SJSA1 (cell line): ENCODE measurements at regions not wholly inside any gene's neighbourhood (a gene's known extent, or its start where the extent isn't known, plus 50 kb on each side); places are given as distances from the start of the nearest gene placed in this dataset.

Experiments
- DNase-seq, 2 experiments: peaks; one replicate each; pipeline ENCODE4 v3.0.0-alpha.2; 2015 to 2020; ENCODE audit warnings: low spot score in 2 of 2, low read depth in 1 of 2
- H3K27ac ChIP-seq: fragments of 250-450 bp; sonication (Bioruptor Pico); 2 replicates; pipeline ENCODE4 v1.5.1; 2020; ENCODE audit warnings: mild to moderate bottlenecking, moderate library complexity
- H3K27me3 ChIP-seq: fragments of 250-450 bp; sonication (Bioruptor Pico); replicated peaks from 2 replicates; pipeline ENCODE4 v1.5.1; 2020; ENCODE audit warnings: mild to moderate bottlenecking, moderate library complexity
- H3K36me3 ChIP-seq: fragments of 250-450 bp; sonication (Bioruptor Pico); 2 replicates; pipeline ENCODE4 v1.5.1; 2020; ENCODE audit warnings: mild to moderate bottlenecking
- H3K4me1 ChIP-seq: fragments of 250-450 bp; sonication (Bioruptor Pico); replicated peaks from 2 replicates; pipeline ENCODE4 v1.6.1; 2021; ENCODE audit warnings: mild to moderate bottlenecking
- H3K4me3 ChIP-seq: fragments of 250-450 bp; sonication (Bioruptor Pico); 2 replicates; pipeline ENCODE4 v1.5.1; 2020; ENCODE audit warnings: mild to moderate bottlenecking
- H3K9me3 ChIP-seq: fragments of 250-450 bp; sonication (Bioruptor Pico); replicated peaks from 2 replicates; pipeline ENCODE4 v1.5.1; 2020; ENCODE audit warnings: mild to moderate bottlenecking

DNA sequence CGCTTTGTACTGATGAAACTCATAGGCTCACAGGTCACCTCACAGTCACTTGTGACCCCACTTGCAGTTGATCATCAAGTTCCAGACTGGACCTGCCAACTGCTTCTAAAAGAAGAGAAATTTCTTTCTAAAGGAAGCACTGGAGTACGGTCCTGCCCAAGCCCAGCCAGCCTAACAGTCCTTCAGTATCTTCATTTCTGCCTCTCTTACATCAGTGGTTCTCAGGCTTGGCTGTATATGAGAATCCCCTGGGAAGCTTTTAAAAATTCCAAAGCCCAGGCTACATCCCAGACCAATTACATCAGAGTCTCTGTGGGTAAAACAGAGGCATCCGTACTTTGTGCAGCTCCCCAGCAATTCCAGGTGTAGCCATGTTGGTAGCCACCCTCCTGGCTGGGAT lies 282.1 kb downstream of the NFIB start:
- Histone ChIP-seq H3K9me3 (no peaks in the 10 kb centered on the region), H3K4me3 (no peak overlapping the region), H3K36me3 (no peaks in the 10 kb centered on the region), H3K4me1 (no peaks in the 10 kb centered on the region), H3K27ac (no peak overlapping the region), H3K27me3 (no peaks in the 10 kb centered on the region)
- no peak for DNase-seq

DNA sequence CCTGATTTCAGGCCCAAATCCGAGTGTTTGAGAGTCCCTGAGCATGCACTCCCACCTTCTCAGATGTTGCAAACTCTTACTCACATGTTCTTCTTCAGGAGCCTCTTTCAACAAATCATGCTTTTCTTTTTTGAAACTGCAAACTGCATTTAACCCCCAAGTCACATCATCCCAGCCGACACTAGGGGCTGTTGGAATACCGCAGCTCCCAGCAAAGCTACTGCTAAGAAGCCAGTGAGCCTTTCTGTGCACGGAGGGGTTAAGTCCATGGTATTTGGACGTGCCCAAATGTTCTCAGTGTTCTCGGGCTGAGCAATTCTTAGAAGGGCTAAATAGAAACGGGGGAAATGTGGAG lies 282.9 kb downstream of the NFIB start:
- no peaks in the 10 kb centered on the region for H3K27me3 ChIP-seq
- H3K9me3 ChIP-seq, result no peaks in the 10 kb centered on the region
- H3K4me1 ChIP-seq, result no peaks in the 10 kb centered on the region
- no peak for DNase-seq
- H3K36me3 ChIP-seq, result no peaks in the 10 kb centered on the region
- no peak overlapping the region for H3K27ac ChIP-seq
- no peak overlapping the region for H3K4me3 ChIP-seq

DNA sequence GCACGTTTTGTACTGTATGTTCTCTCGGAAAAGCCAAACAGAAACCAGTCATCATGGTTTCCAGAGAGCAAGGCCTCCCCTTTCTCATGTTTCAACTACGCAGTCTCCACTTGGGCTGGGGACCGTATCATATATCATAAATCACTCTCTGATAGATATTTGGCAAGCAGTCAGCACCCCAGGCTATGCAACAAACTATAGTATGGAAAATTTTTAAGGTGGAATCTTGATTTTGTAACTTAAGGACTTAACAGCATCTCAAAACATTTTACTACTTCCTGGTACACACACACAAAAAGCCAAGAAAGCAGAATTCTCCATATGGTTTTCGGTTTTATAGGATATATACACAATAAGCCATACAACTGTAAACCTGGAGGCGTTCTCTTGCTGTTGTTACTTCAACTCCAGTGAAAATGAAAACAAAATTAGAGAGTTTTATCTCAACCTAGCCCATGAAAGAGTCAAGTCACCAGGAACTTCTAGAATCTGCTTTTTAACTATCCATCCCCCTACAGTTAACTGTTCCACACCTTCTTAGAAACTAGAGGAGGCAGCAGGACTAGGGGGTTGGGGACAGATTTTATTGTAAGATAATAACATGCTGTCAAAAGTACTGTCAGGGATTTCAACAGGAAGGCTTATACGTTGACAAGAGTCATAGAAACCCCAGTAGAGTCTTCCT lies 283.4 kb downstream of the NFIB start:
- H3K27me3 ChIP-seq, result no peaks in the 10 kb centered on the region
- no peaks in the 10 kb centered on the region for H3K4me1 ChIP-seq
- H3K4me3 ChIP-seq, result no peak overlapping the region
- no peaks in the 10 kb centered on the region for H3K36me3 ChIP-seq
- no peak for DNase-seq
- H3K27ac ChIP-seq, result no peak overlapping the region
- H3K9me3 ChIP-seq, result no peaks in the 10 kb centered on the region

DNA sequence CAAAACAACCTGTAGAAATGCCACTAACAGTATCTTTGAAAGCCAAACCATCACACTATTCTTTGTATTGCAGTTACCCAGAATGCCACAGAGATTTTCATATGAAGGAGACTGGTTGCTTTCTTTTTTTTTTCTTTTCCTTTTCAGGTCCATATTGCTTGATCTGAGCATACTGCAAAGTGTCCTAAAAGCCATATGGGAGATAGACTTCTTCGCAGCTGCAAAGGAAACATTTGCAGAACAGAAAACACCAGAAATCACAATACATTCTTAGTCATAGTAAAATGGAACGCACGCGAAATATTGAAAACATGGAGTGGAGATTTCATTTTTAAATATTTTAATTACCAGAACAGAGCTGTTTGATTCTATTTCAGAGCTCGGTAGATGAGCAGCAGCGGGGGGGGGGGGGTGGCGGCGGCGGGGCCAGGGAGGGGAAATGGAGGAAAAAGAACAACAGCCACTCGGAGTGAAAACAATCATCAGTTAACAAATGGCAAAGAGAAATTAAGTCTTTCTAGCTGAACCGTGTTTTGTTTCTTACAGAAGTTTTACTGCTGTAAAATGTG lies 284.1 kb downstream of the NFIB start:
- Histone ChIP-seq H3K27me3 (no peaks in the 10 kb centered on the region), H3K36me3 (no peaks in the 10 kb centered on the region), H3K4me1 (no peaks in the 10 kb centered on the region), H3K27ac (no peak overlapping the region), H3K9me3 (no peaks in the 10 kb centered on the region), H3K4me3 (no peak overlapping the region)
- no peak for DNase-seq

DNA sequence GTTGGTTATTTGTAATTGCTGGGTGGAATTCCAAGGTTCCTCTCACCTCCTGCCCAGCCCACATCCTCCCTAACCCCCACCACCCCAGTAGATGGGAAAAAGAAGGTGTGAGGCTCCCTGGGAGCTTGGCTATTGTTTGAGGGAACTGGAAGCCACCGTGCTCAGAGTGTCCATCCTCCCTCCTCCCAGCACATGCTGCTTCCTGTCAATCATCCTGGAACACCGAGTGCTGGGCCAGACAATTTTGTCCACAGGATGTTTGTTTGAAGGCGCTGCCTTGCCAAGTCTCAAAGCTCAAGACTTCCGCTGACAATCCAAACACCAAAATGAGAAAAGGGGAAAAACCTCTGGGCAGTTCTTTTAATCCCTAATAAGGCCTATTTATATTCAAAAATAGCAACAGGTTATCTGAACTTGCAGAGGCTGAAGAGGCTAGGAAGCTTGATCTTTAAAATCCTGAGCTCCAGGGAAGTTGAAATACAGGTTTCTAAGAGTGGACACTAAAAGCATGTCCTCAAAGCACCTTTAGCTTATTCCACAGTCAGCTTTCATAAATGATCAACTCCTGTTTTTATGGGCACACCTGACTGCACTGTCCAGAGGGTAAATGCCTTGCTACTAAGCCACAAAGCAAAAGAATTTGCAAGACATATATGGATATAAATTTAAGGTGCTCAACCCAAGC lies 286.7 kb downstream of the NFIB start:
- Histone ChIP-seq H3K4me1 (no peaks in the 10 kb centered on the region), H3K27ac (no peak overlapping the region), H3K36me3 (no peaks in the 10 kb centered on the region), H3K27me3 (no peaks in the 10 kb centered on the region), H3K4me3 (no peak overlapping the region), H3K9me3 (no peaks in the 10 kb centered on the region)
- DNase-seq, result no peak

DNA sequence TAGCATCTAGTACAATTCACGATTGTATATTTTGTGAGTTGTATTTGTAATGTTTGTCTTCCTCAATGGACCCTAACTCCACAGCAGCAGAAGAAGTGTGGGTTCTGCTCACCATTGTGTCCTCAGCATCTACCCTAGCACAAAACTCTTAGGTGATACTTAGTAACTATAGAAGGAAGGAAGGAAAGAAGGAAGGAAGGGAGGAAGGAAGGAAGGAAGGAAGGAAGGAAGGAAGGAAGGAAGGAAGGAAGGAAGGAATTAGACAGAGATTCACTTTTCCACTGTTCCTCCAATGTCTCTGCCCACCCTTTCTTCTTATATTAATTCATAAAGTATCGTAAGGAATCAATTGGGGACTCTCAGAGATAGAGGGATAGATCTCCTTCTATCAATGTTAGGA lies 288.2 kb downstream of the NFIB start:
- H3K27me3 ChIP-seq, result no peaks in the 10 kb centered on the region
- H3K9me3 ChIP-seq, result no peaks in the 10 kb centered on the region
- H3K4me1 ChIP-seq, result no peaks in the 10 kb centered on the region
- no peak for DNase-seq
- H3K27ac ChIP-seq, result no peak overlapping the region
- H3K4me3 ChIP-seq, result no peak overlapping the region
- no peaks in the 10 kb centered on the region for H3K36me3 ChIP-seq

DNA sequence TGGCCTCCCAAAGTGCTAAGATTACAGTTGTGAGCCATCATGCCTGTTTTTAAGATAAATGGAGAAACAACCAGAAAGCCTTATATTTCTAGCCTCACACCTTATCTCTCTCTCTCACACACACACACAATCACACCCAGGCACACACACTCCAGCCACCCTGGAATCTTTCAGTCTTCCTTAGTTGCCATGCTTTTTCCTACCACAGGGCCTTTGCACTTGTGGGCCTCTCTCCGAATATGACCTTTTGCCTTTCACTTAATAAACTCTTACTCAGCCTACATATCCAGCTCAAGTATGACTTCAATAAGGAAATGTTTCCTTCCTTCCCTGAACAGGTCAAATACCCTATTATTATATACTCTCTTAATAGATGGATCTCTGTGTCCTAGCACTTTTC lies 290.7 kb downstream of the NFIB start:
- H3K27ac ChIP-seq, result no peak overlapping the region
- H3K4me1 ChIP-seq, result no peaks in the 10 kb centered on the region
- no peak overlapping the region for H3K4me3 ChIP-seq
- no peaks in the 10 kb centered on the region for H3K27me3 ChIP-seq
- H3K9me3 ChIP-seq, result no peaks in the 10 kb centered on the region
- no peaks in the 10 kb centered on the region for H3K36me3 ChIP-seq
- DNase-seq, result no peak

DNA sequence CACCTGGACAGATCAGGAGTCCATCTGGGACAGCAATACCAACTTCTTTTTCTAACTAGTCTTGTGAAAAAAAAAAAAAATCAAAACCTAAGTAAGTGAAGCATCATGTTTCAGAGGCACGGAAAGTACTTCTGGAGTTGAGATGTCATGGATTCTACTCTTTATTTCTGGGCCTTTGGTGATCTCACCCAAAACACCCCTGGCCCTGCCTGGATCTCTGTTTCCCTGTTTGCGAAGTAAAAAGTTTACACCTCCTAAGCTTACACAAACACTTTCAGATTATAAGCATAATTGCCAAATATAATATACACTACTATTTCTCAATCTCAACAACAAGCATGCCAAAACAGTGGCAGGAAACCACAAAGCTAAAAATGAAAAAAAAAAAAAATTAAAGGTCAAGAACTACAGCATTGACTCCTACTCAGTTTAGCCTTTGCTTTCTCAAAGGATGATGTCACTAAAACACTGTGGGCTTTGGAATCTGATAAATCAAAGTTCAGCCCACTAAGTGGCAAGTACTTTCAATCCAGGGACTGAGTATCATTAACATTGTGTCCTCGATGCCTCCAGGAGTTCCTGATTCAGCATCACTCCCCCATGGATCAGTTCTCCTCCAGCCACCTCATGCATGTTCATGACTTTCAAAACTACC lies 291.9 kb downstream of the NFIB start:
- H3K9me3 ChIP-seq, result no peaks in the 10 kb centered on the region
- no peak overlapping the region for H3K4me3 ChIP-seq
- no peaks in the 10 kb centered on the region for H3K27me3 ChIP-seq
- no peak for DNase-seq
- no peaks in the 10 kb centered on the region for H3K4me1 ChIP-seq
- H3K36me3 ChIP-seq, result no peaks in the 10 kb centered on the region
- no peak overlapping the region for H3K27ac ChIP-seq

DNA sequence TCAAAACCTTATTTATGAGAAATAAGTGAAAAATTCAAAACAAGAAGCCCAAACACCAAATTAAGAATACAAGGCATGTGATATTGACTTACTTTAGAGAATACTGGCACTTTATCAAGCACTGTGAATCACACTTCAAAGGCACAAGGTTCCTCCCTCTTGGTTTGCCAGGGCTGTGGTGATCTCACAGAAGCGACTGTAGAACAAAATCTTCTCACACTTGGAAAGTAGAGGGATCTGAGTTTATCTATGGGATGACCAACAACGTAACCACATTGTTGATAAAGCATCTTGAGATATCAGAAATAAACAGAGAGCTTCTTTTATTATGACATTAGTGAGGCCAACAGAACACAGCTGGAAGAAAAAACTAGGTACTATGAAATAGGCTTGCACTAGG lies 295.9 kb downstream of the NFIB start:
- Histone ChIP-seq H3K4me3 (no peak overlapping the region), H3K27me3 (no peaks in the 10 kb centered on the region), H3K27ac (no peak overlapping the region), H3K9me3 (no peaks in the 10 kb centered on the region), H3K36me3 (no peaks in the 10 kb centered on the region), H3K4me1 (no peaks in the 10 kb centered on the region)
- no peak for DNase-seq

DNA sequence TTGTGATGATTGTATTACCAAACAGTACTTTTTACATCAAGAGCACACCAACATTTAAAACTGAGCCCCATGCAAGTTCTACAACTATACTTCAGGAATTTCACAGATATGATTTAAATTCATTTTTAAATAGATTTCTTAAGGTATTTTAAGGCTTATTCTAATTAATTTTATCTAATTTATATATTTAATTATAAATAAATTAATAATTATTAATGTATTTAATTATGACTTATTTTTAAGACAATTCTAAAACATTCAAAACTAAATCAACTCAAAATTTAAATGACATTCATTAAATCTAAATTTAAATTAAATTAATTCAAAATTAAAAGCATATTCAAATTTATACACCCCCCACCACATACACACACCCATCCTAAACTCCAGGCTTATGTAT lies 299.2 kb downstream of the NFIB start:
- Histone ChIP-seq H3K9me3 (no peaks in the 10 kb centered on the region), H3K4me1 (no peaks in the 10 kb centered on the region), H3K36me3 (no peaks in the 10 kb centered on the region), H3K27me3 (no peaks in the 10 kb centered on the region), H3K27ac (no peak overlapping the region), H3K4me3 (no peak overlapping the region)
- DNase-seq, result no peak

DNA sequence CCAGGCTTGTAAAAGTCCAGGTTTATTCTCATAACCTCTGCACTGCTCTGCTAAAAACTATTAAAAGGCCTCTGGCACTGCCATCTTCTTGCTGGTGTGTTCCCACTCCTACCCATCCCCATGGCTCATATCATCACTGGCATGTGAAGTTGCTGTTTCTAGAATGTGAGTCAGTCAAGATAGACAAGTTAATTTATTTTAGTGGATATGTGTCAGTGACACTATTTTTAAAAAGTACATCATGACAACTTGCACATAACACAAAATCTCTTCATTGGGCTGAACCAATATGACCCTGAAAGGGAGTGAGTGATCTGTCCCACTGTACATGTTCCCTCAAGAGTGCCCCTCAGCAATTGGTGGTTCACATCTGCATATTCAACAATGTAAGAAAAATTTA lies 299.7 kb downstream of the NFIB start:
- DNase-seq, result no peak
- no peak overlapping the region for H3K4me3 ChIP-seq
- no peak overlapping the region for H3K27ac ChIP-seq
- no peaks in the 10 kb centered on the region for H3K4me1 ChIP-seq
- H3K36me3 ChIP-seq, result no peaks in the 10 kb centered on the region
- no peaks in the 10 kb centered on the region for H3K9me3 ChIP-seq
- H3K27me3 ChIP-seq, result no peaks in the 10 kb centered on the region

DNA sequence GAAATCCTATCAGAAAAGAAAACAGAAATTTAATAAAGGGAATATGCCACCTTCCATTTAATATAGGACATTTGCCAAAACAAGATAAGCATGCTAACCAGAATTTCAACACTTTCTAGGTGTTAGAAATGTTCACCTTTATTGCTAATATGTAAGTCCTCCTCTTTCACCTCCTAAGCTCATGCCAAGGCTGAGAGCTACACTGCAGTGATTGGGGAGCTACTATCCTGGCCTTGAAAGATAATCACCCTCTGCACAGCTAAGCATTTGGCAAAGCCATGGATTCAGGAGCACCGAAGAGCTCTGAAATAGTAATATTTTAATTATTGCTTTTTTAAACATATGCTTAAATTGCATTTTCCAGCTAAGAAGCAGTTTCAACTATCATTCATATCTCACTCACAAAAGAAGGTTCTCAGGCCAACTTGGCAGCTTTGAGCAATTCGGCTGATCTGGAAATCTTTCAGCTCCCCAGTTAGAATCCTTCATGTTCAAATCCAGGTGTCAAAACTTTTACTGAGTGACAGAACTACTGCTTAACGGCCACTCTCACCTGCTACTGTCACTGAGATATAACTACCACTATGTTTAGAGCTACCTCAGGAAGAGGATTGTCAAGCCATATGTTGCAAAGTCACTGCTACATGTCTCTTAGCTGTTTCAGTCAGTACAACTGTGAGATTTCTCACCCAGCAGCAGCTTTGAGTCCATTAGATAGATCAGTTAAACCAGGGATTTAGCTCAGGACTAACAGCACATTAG lies 302.0 kb downstream of the NFIB start:
- H3K36me3 ChIP-seq, result no peaks in the 10 kb centered on the region
- H3K9me3 ChIP-seq, result no peaks in the 10 kb centered on the region
- no peak overlapping the region for H3K4me3 ChIP-seq
- H3K4me1 ChIP-seq, result no peaks in the 10 kb centered on the region
- H3K27ac ChIP-seq, result no peak overlapping the region
- DNase-seq, result no peak
- H3K27me3 ChIP-seq, result no peaks in the 10 kb centered on the region

DNA sequence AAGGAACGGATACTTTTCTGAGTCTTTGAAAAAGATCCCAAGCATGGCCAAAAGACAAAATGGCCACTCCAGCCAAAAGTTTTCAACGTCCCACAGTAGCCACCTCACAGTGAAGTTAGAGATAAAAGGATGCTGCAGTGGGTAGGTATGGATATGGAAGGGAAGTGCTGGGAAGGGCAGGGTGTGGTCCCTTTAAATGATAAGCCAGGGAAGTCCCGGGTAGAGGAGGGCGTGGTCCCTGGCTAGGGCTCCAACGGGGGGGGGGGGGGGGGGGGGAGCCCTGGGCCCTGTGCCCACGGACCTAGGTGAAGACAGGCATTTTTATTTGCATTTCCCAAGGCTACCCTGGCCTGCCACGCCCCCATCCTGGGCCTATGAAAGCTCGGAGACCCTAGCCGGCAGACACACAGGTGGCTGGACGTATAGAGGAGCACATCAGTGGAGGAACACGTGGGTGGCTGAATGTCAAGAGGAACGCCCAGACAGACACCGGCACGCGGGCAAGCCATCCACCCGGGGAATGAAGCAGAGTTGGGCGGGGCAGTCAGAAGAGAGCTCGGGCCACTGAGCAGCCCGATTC lies 306.7 kb downstream of the NFIB start:
- H3K27me3 ChIP-seq, result no peaks in the 10 kb centered on the region
- no peaks in the 10 kb centered on the region for H3K4me1 ChIP-seq
- no peak overlapping the region for H3K27ac ChIP-seq
- H3K4me3 ChIP-seq, result no peak overlapping the region
- H3K36me3 ChIP-seq, result no peaks in the 10 kb centered on the region
- DNase-seq, result no peak
- no peaks in the 10 kb centered on the region for H3K9me3 ChIP-seq
